Gastrocnemius medialis (tissue), 4 donors: ENCODE measurements at regions not wholly inside any gene's neighbourhood (a gene's known extent, or its start where the extent isn't known, plus 50 kb on each side); places are given as distances from the start of the nearest gene placed in this dataset.

Source experiments
- POLR2A ChIP-seq, 2 donors: fragments of 450-650 bp; IDR thresholded peaks; one replicate each; pipeline ENCODE4 v1.6.1; 2017; ENCODE audit warnings: antibody characterized with exemption in 2 of 2, mild to moderate bottlenecking in 2 of 2, moderate library complexity in 2 of 2
- TF ChIP-seq, protein P1 (sequence below), 5 experiments: fragments of 450-650 bp in 3 of 5; fragments of 200-600 bp in 2 of 5; sonication (generic) in 2 of 5; IDR thresholded peaks in 4 of 5; conservative IDR thresholded peaks in 1 of 5; 1 replicate in 4 of 5; 2 replicates in 1 of 5; pipeline ENCODE4 v1.5.1; 2016 to 2019; ENCODE audit warnings: antibody characterized with exemption in 5 of 5, mild to moderate bottlenecking in 3 of 5, moderate library complexity in 3 of 5

DNA sequence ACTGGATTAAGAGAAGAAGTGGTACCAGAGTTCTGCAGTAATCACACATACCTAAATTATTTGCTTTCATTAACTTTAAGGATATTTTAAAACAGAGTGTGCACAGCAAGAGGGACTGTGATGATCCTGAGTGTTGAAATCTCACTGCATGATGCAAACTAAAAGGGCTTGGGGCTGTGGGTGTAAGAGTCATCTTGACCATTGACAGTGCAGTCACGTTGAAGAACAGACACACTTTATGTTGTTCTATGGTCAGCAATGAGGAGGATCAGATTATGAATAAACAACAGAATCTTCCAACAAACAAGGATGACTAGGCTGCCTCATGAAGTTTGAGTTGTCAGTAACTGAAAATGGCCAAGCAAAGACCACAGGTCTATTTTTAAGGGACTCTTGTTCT lies 87.2 kb upstream of the GALNT5 start:
- no peak for TF ChIP-seq POLR2A (IDR thresholded peaks at IDR 0.05)
- TF ChIP-seq, protein P1, sequence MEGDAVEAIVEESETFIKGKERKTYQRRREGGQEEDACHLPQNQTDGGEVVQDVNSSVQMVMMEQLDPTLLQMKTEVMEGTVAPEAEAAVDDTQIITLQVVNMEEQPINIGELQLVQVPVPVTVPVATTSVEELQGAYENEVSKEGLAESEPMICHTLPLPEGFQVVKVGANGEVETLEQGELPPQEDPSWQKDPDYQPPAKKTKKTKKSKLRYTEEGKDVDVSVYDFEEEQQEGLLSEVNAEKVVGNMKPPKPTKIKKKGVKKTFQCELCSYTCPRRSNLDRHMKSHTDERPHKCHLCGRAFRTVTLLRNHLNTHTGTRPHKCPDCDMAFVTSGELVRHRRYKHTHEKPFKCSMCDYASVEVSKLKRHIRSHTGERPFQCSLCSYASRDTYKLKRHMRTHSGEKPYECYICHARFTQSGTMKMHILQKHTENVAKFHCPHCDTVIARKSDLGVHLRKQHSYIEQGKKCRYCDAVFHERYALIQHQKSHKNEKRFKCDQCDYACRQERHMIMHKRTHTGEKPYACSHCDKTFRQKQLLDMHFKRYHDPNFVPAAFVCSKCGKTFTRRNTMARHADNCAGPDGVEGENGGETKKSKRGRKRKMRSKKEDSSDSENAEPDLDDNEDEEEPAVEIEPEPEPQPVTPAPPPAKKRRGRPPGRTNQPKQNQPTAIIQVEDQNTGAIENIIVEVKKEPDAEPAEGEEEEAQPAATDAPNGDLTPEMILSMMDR (IDR thresholded peaks at IDR 0.05 in 4 of 5, conservative IDR thresholded peaks at IDR 0.05 in 1 of 5) = no peak
